ENCODE measurements at regions not wholly inside any gene's neighbourhood (a gene's known extent, or its start where the extent isn't known, plus 50 kb on each side); places are given as distances from the start of the nearest gene placed in this dataset.

GRCh38 chr19:27822336-27822735, 1390.6 kb downstream of the UQCRFS1 start:
- no peak for TF ChIP-seq FOXM1 (IDR thresholded peaks at IDR 0.05; ENCODE audit: borderline replicate concordance, low read depth)
- no peak for TF ChIP-seq CREB1 (IDR thresholded peaks at IDR 0.05; ENCODE audit: low read depth)
- no peak for TF ChIP-seq REST (IDR thresholded peaks at IDR 0.05; ENCODE audit: low read depth)
- no peak for TF ChIP-seq YY1 (IDR thresholded peaks at IDR 0.05; ENCODE audit: low read depth)
- TF ChIP-seq RAD21 (IDR thresholded peaks at IDR 0.05; ENCODE audit: low read depth) = no peak
- TF ChIP-seq TAF1 (IDR thresholded peaks at IDR 0.05; ENCODE audit: low read depth) = no peak
- no peak for TF ChIP-seq USF1 (IDR thresholded peaks at IDR 0.05)
- no peak for TF ChIP-seq CEBPB (IDR thresholded peaks at IDR 0.05)

Data from Ishikawa (cell line).